ENCODE measurements at regions not wholly inside any gene's neighbourhood (a gene's known extent, or its start where the extent isn't known, plus 50 kb on each side); places are given as distances from the start of the nearest gene placed in this dataset.

GRCh38 chr22:25367756-25368155 is 148.3 kb downstream of the CRYBB2 start:
- intact Hi-C loops (cut with micrococcal nuclease) = no loop called here
- no TSS peak for BruUV-seq (replicated peaks)
- Mint-ChIP-seq H3K9me3 (ENCODE audit: unreplicated experiment) (no peaks in the 10 kb centered on the region), H3K4me3 (ENCODE audit: unreplicated experiment) (no peak overlapping the region), H3K27ac (ENCODE audit: low read depth, unreplicated experiment) (peak overlapping the region; percentile 85), H3K4me1 (ENCODE audit: insufficient read depth, unreplicated experiment) (peaks cover 17% of the 10 kb centered on the region), H3K27me3 (ENCODE audit: insufficient read depth, unreplicated experiment) (no peaks in the 10 kb centered on the region), H3K36me3 (ENCODE audit: insufficient read depth, unreplicated experiment) (peaks cover 17% of the 10 kb centered on the region)
- TF ChIP-seq CTCF (IDR thresholded peaks at IDR 0.05; ENCODE audit: unreplicated experiment) = no peak
- no peak for DNase-seq (ENCODE audit: unreplicated experiment)
- POLR2A ChIA-PET = no interaction called here
- CTCF ChIA-PET = interaction anchor here (1.7 kb wide), 1 partner anchor 405 kb away, joined by 4 read pairs; no protein-coding TSS in a partner anchor

GRCh38 chr22:25368271-25368670 is 148.8 kb downstream of the CRYBB2 start:
- Mint-ChIP-seq H3K36me3 (ENCODE audit: insufficient read depth, unreplicated experiment) (peaks cover 19% of the 10 kb centered on the region), H3K4me3 (ENCODE audit: unreplicated experiment) (no peak overlapping the region), H3K27me3 (ENCODE audit: insufficient read depth, unreplicated experiment) (no peaks in the 10 kb centered on the region), H3K27ac (ENCODE audit: low read depth, unreplicated experiment) (no peak overlapping the region), H3K4me1 (ENCODE audit: insufficient read depth, unreplicated experiment) (peaks cover 17% of the 10 kb centered on the region), H3K9me3 (ENCODE audit: unreplicated experiment) (no peaks in the 10 kb centered on the region)
- ChIA-PET CTCF (no interaction called here), POLR2A (no interaction called here)
- intact Hi-C loops (cut with micrococcal nuclease) = no loop called here
- TF ChIP-seq CTCF (IDR thresholded peaks at IDR 0.05; ENCODE audit: unreplicated experiment) = no peak
- DNase-seq (ENCODE audit: unreplicated experiment) = peak; percentile 69
- no TSS peak for BruUV-seq (replicated peaks)

GRCh38 chr22:25369041-25369440 is 149.6 kb downstream of the CRYBB2 start:
- BruUV-seq (replicated peaks) = no TSS peak
- Mint-ChIP-seq H3K4me3 (ENCODE audit: unreplicated experiment) (no peak overlapping the region), H3K36me3 (ENCODE audit: insufficient read depth, unreplicated experiment) (peaks cover 24% of the 10 kb centered on the region), H3K27ac (ENCODE audit: low read depth, unreplicated experiment) (no peak overlapping the region), H3K4me1 (ENCODE audit: insufficient read depth, unreplicated experiment) (peaks cover 15% of the 10 kb centered on the region), H3K27me3 (ENCODE audit: insufficient read depth, unreplicated experiment) (no peaks in the 10 kb centered on the region), H3K9me3 (ENCODE audit: unreplicated experiment) (no peaks in the 10 kb centered on the region)
- CTCF ChIA-PET = interaction anchor here (0.5 to 0.6 kb wide), 2 partner anchors 333 to 553 kb away, joined by 3 to 5 read pairs; no protein-coding TSS in a partner anchor
- intact Hi-C loops (cut with micrococcal nuclease) = no loop called here
- POLR2A ChIA-PET = no interaction called here
- DNase-seq (ENCODE audit: unreplicated experiment) = no peak
- TF ChIP-seq CTCF (IDR thresholded peaks at IDR 0.05; ENCODE audit: unreplicated experiment) = no peak

GRCh38 chr22:25370322-25370721 is 150.9 kb downstream of the CRYBB2 start:
- H3K27me3 Mint-ChIP-seq (ENCODE audit: insufficient read depth, unreplicated experiment) = no peaks in the 10 kb centered on the region

More at GRCh38 chr22:25370322-25370721, 150.9 kb downstream of the CRYBB2 start:
- H3K4me3 Mint-ChIP-seq (ENCODE audit: unreplicated experiment) = no peak overlapping the region
- no peaks in the 10 kb centered on the region for H3K9me3 Mint-ChIP-seq (ENCODE audit: unreplicated experiment)
- no peak for DNase-seq (ENCODE audit: unreplicated experiment)
- peaks cover 24% of the 10 kb centered on the region for H3K36me3 Mint-ChIP-seq (ENCODE audit: insufficient read depth, unreplicated experiment)
- BruUV-seq (replicated peaks) = no TSS peak
- TF ChIP-seq CTCF (IDR thresholded peaks at IDR 0.05; ENCODE audit: unreplicated experiment) = no peak
- ChIA-PET CTCF (interaction anchor here (2.6 kb wide), 1 partner anchor 9 kb away, joined by 14 read pairs; no protein-coding TSS in a partner anchor), POLR2A (no interaction called here)
- H3K27ac Mint-ChIP-seq (ENCODE audit: low read depth, unreplicated experiment) = no peak overlapping the region
- H3K4me1 Mint-ChIP-seq (ENCODE audit: insufficient read depth, unreplicated experiment) = peaks cover 11% of the 10 kb centered on the region
- intact Hi-C loops (cut with micrococcal nuclease) = no loop called here

All from MCF 10A (cell line).